Embryonic facial prominence (tissue), 1 donor: ENCODE measurements at regions not wholly inside any gene's neighbourhood (a gene's known extent, or its start where the extent isn't known, plus 50 kb on each side); places are given as distances from the start of the nearest gene placed in this dataset.
"Not testable (repeated sequence)": the region's sequence is repeated elsewhere in the genome, so short reads cannot be mapped to it uniquely, and the experiment has no call there.

Experiments
- DNase-seq: peaks from one replicate; pipeline ENCODE4 v3.0.0-alpha.2; 2016; ENCODE audit errors: extremely low spot score

- no peak for DNase-seq
Measured at GRCh38 chr3:87727783-87728182, 331.0 kb downstream of the CGGBP1 start.

GRCh38 chr3:87719060-87719459 lies 339.7 kb downstream of the CGGBP1 start:
- DNase-seq, result no peak

- no peak for DNase-seq
Measured at GRCh38 chr3:87710511-87710910, 348.3 kb downstream of the CGGBP1 start.

GRCh38 chr3:87710028-87710427 lies 348.8 kb downstream of the CGGBP1 start:
- DNase-seq, result no peak

- no peak for DNase-seq
Measured at GRCh38 chr3:87706176-87706575, 352.6 kb downstream of the CGGBP1 start.

- no peak for DNase-seq
Measured at GRCh38 chr3:87702600-87702999, 356.2 kb downstream of the CGGBP1 start.

GRCh38 chr3:87696124-87697013 lies 362.4 kb downstream of the CGGBP1 start:
- no peak for DNase-seq

GRCh38 chr3:87694678-87695077 lies 364.1 kb downstream of the CGGBP1 start:
- DNase-seq, result no peak

- DNase-seq, result no peak
Measured at GRCh38 chr3:87691109-87691508, 367.7 kb downstream of the CGGBP1 start.

GRCh38 chr3:87678984-87679660 lies 379.7 kb downstream of the CGGBP1 start:
- DNase-seq, result not testable (repeated sequence)

- no peak for DNase-seq
Measured at GRCh38 chr3:87674397-87675161, 384.2 kb downstream of the CGGBP1 start.

GRCh38 chr3:87673132-87673531 lies 385.7 kb downstream of the CGGBP1 start:
- no peak for DNase-seq

- no peak for DNase-seq
Measured at GRCh38 chr3:87654184-87654583, 377.8 kb upstream of the POU1F1 start.

GRCh38 chr3:87653138-87653537 lies 376.8 kb upstream of the POU1F1 start:
- DNase-seq, result not testable (repeated sequence)

GRCh38 chr3:87634426-87634825 lies 358.0 kb upstream of the POU1F1 start:
- no peak for DNase-seq

- DNase-seq, result no peak
Measured at GRCh38 chr3:87627316-87627715, 350.9 kb upstream of the POU1F1 start.

GRCh38 chr3:87626546-87626945 lies 350.2 kb upstream of the POU1F1 start:
- DNase-seq, result no peak

- DNase-seq, result no peak
Measured at GRCh38 chr3:87625876-87626275, 349.5 kb upstream of the POU1F1 start.

GRCh38 chr3:87624860-87625259 lies 348.5 kb upstream of the POU1F1 start:
- no peak for DNase-seq

GRCh38 chr3:87621667-87622066 lies 345.3 kb upstream of the POU1F1 start:
- DNase-seq, result no peak

- no peak for DNase-seq
Measured at GRCh38 chr3:87615506-87615905, 339.1 kb upstream of the POU1F1 start.

GRCh38 chr3:87614998-87615397 lies 338.6 kb upstream of the POU1F1 start:
- DNase-seq, result no peak
